ENCODE measurements at regions not wholly inside any gene's neighbourhood (a gene's known extent, or its start where the extent isn't known, plus 50 kb on each side); places are given as distances from the start of the nearest gene placed in this dataset.

DNA sequence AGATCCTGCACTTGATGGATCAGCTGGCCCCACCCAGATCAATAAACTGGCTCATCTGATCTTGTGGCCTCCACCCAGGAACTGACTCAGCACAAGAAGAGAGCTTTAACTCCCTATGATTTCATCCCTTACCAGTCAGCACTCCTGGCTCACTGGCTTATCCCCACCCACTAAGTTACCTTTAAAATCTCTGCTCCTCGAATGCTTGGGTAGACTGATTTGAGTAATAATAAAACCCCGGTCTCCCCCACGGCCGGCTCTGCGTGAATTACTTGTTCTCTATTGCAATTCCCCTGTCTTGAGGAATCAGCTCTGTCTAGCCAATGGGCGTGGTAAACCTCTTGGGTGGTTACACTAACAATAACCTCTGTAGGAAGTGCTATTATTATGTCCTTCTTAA, 83.7 kb downstream of the MBL2 start:
- in situ Hi-C loops (cut with MboI; ENCODE audit: low sequenced_read_pairs) (no loop called here), dilution Hi-C loops (cut with HindIII; ENCODE audit: low sequenced_read_pairs, unreplicated experiment) (no loop called here), intact Hi-C loops (cut with micrococcal nuclease) (no loop called here)
- Histone ChIP-seq H3K27me3 (ENCODE audit: control insufficient read depth, insufficient read depth, low read length) (no peaks in the 10 kb centered on the region), H2BK20ac (ENCODE audit: low read depth, low read length) (no peak overlapping the region), H3K4ac (ENCODE audit: low read depth, low read length) (no peak overlapping the region), H2BK15ac (ENCODE audit: low read depth, low read length) (no peak overlapping the region), H3K56ac (ENCODE audit: extremely low read depth, insufficient read depth, low read length) (no peak overlapping the region), H3K9ac (ENCODE audit: low read depth, low read length) (no peak overlapping the region), H3K27ac (ENCODE audit: insufficient read depth, low read length) (no peak overlapping the region), H3K9me1 (ENCODE audit: insufficient read depth, low read length) (no peaks in the 10 kb centered on the region), H4K20me1 (ENCODE audit: insufficient read depth, low read length) (no peaks in the 10 kb centered on the region), H3K4me1 (ENCODE audit: control insufficient read depth, insufficient read depth, low read length) (no peaks in the 10 kb centered on the region), H4K8ac (ENCODE audit: low read depth in 2 of 2, low read length in 2 of 2) (no peak overlapping the region), H3K4me3 (ENCODE audit: insufficient read depth, low read depth, low read length) (no peak overlapping the region), H3K14ac (replicated peaks; ENCODE audit: low read depth, low read length) (no peak overlapping the region), H2AK9ac (replicated peaks; ENCODE audit: low read depth, low read length, poor library complexity) (no peak overlapping the region), H2AFZ (replicated peaks; ENCODE audit: low read length, poor library complexity) (no peak overlapping the region), H3K23ac (ENCODE audit: low read depth, low read length) (no peak overlapping the region), H2BK5ac (ENCODE audit: low read depth, low read length, poor library complexity, severe bottlenecking) (no peak overlapping the region), H3K36me3 (ENCODE audit: control insufficient read depth, insufficient read depth, low read length) (no peaks in the 10 kb centered on the region), H2BK120ac (ENCODE audit: low read depth, low read length) (no peak overlapping the region), H3K9me3 (ENCODE audit: control insufficient read depth, insufficient read depth, low read length) (no peaks in the 10 kb centered on the region), H3K18ac (ENCODE audit: low read depth, low read length) (no peak overlapping the region), H4K91ac (ENCODE audit: insufficient read depth, low read depth, low read length) (no peak overlapping the region), H2AK5ac (ENCODE audit: low read depth, low read length) (no peak overlapping the region), H3K4me2 (ENCODE audit: low read depth, low read length) (no peak overlapping the region), H4K5ac (ENCODE audit: low read depth, low read length) (no peak overlapping the region), H3K79me1 (ENCODE audit: low read depth in 1 of 2, low read length in 2 of 2) (no peaks in the 10 kb centered on the region)
- ChIA-PET POLR2A (ENCODE audit: unreplicated experiment) (no interaction called here), CTCF (interaction anchor here (0.6 kb wide), 1 partner anchor 194 kb away, joined by 5 read pairs; no protein-coding TSS in a partner anchor)
- ATAC-seq (ENCODE audit: low read depth), result no peak
- no peak for TF ChIP-seq RFX5 (IDR thresholded peaks at IDR 0.05; ENCODE audit: low read depth, low read length)
- no peak for TF ChIP-seq NFE2L2 (IDR thresholded peaks at IDR 0.05; ENCODE audit: low read depth, low read length)
- no peak for TF ChIP-seq CHD1 (IDR thresholded peaks at IDR 0.05; ENCODE audit: low read depth, low read length)
- no peak for TF ChIP-seq FOS (IDR thresholded peaks at IDR 0.05; ENCODE audit: low read depth, low read length)
- TF ChIP-seq CEBPB (IDR thresholded peaks at IDR 0.05; ENCODE audit: low read depth, low read length), result no peak
- no CpG with 5 or more reads among the region's 6 CpGs for WGBS, 2 experiments (ENCODE audit: extremely low coverage in 2 of 2, insufficient read length in 1 of 2)
- DNase-seq, result no peak
- BruUV-seq (replicated peaks), result no TSS peak

Measured in IMR-90 (cell line).